ENCODE measurements at regions not wholly inside any gene's neighbourhood (a gene's known extent, or its start where the extent isn't known, plus 50 kb on each side); places are given as distances from the start of the nearest gene placed in this dataset.

- Histone ChIP-seq H3K4ac (ENCODE audit: low read depth, low read length) (no peak overlapping the region), H2AFZ (ENCODE audit: insufficient read depth, low read length, poor library complexity) (no peak overlapping the region), H3K79me1 (ENCODE audit: low read length) (no peaks in the 10 kb centered on the region), H2AK5ac (ENCODE audit: low read length) (no peak overlapping the region), H3K9ac (ENCODE audit: low read length) (no peak overlapping the region), H3K18ac (ENCODE audit: low read length) (no peak overlapping the region), H4K8ac (ENCODE audit: low read depth, low read length) (no peak overlapping the region), H4K12ac (ENCODE audit: low read depth, low read length) (no peak overlapping the region), H3K4me2 (ENCODE audit: low read length) (no peak overlapping the region), H3K23ac (ENCODE audit: low read length) (no peak overlapping the region), H3K4me1 (ENCODE audit: control insufficient read depth in 1 of 2, insufficient read depth in 2 of 2, low read length in 2 of 2) (no peaks in the 10 kb centered on the region), H3K14ac (ENCODE audit: low read length) (no peak overlapping the region), H3K27ac (ENCODE audit: low read depth, low read length) (no peak overlapping the region), H3K27me3 (ENCODE audit: insufficient read depth, low read length) (no peaks in the 10 kb centered on the region), H3K36me3 (ENCODE audit: control insufficient read depth in 1 of 2, insufficient read depth in 2 of 2, low read length in 2 of 2) (no peaks in the 10 kb centered on the region), H4K91ac (ENCODE audit: low read depth, low read length) (no peak overlapping the region), H3K79me2 (ENCODE audit: control insufficient read depth, insufficient read depth, low read length, poor library complexity) (no peaks in the 10 kb centered on the region), H3K9me3 (ENCODE audit: insufficient read depth, low read depth, low read length) (no peaks in the 10 kb centered on the region), H2BK120ac (ENCODE audit: insufficient read depth, low read length, poor library complexity) (no peak overlapping the region), H3K4me3 (ENCODE audit: low read depth, low read length) (no peak overlapping the region), H2BK12ac (ENCODE audit: low read length) (no peak overlapping the region), H2BK5ac (ENCODE audit: low read depth, low read length, poor library complexity) (no peak overlapping the region)
- no CpG with 5 or more reads among the region's 2 CpGs for WGBS (ENCODE audit: extremely low coverage, insufficient coverage, insufficient read length)
- DNase-seq, result no peak
These were observed 316.5 kb upstream of the ROBO2 start for GRCh38 chr3:76723366-76723765.

DNA sequence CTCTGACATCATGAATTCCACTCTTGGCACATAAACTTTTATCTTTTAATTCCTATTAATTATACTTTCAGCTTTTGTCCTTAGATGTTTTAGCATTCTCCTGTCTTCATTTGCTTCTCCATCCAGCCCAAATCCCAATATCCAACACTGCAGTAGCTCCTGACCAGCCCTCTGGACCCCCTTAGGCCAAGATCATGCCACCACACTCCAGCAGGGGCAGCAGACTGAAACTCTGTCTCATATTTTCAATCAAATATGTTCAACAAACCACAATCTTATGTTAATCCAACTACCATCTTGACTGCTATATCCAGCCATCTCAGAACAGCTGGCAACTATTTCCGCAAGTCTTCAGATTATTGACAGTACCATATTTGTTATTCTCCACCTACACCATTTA lies 315.8 kb upstream of the ROBO2 start:
- H3K18ac ChIP-seq (ENCODE audit: low read length), result no peak overlapping the region
- no peaks in the 10 kb centered on the region for H3K36me3 ChIP-seq (ENCODE audit: control insufficient read depth in 1 of 2, insufficient read depth in 2 of 2, low read length in 2 of 2)
- H4K12ac ChIP-seq (ENCODE audit: low read depth, low read length), result no peak overlapping the region
- H2AK5ac ChIP-seq (ENCODE audit: low read length), result no peak overlapping the region
- no peaks in the 10 kb centered on the region for H3K79me2 ChIP-seq (ENCODE audit: control insufficient read depth, insufficient read depth, low read length, poor library complexity)
- H3K27ac ChIP-seq (ENCODE audit: low read depth, low read length), result no peak overlapping the region
- H4K91ac ChIP-seq (ENCODE audit: low read depth, low read length), result no peak overlapping the region
- DNase-seq, result no peak
- H2BK5ac ChIP-seq (ENCODE audit: low read depth, low read length, poor library complexity), result no peak overlapping the region
- no peak overlapping the region for H4K8ac ChIP-seq (ENCODE audit: low read depth, low read length)
- no peak overlapping the region for H3K4ac ChIP-seq (ENCODE audit: low read depth, low read length)
- no peak overlapping the region for H3K14ac ChIP-seq (ENCODE audit: low read length)
- H3K4me3 ChIP-seq (ENCODE audit: low read depth, low read length), result no peak overlapping the region
- WGBS (ENCODE audit: extremely low coverage, insufficient coverage, insufficient read length), result no CpG with 5 or more reads among the region's 1 CpG
- H3K9ac ChIP-seq (ENCODE audit: low read length), result no peak overlapping the region
- no peak overlapping the region for H3K23ac ChIP-seq (ENCODE audit: low read length)
- no peaks in the 10 kb centered on the region for H3K4me1 ChIP-seq (ENCODE audit: control insufficient read depth in 1 of 2, insufficient read depth in 2 of 2, low read length in 2 of 2)
- no peaks in the 10 kb centered on the region for H3K27me3 ChIP-seq (ENCODE audit: insufficient read depth, low read length)
- H2AFZ ChIP-seq (ENCODE audit: insufficient read depth, low read length, poor library complexity), result no peak overlapping the region
- H3K79me1 ChIP-seq (ENCODE audit: low read length), result no peaks in the 10 kb centered on the region
- H3K9me3 ChIP-seq (ENCODE audit: insufficient read depth, low read depth, low read length), result no peaks in the 10 kb centered on the region
- H2BK120ac ChIP-seq (ENCODE audit: insufficient read depth, low read length, poor library complexity), result no peak overlapping the region
- no peak overlapping the region for H3K4me2 ChIP-seq (ENCODE audit: low read length)
- H2BK12ac ChIP-seq (ENCODE audit: low read length), result no peak overlapping the region

DNA sequence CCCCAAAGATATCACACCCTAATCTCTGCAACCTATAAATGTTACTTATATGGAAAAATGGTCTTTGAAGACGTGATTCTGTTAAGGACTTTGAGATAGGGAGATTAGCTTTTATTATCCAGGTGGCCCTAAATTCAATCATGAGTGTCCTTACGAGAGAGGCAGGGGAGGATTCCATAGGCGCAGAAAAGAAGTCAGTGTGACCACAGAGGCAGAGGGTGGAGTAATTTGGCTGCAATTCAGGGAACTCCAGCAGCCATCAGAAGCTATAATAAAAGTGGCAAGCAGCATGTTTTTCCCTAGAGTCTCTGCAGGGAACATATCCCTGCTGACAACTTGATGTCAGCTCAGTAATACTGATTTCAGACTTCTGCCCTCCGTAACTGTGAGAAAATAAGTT lies 315.2 kb upstream of the ROBO2 start:
- H2AFZ ChIP-seq (ENCODE audit: insufficient read depth, low read length, poor library complexity), result no peak overlapping the region
- H3K9ac ChIP-seq (ENCODE audit: low read length), result no peak overlapping the region
- no CpG with 5 or more reads among the region's 4 CpGs for WGBS (ENCODE audit: extremely low coverage, insufficient coverage, insufficient read length)
- H2AK5ac ChIP-seq (ENCODE audit: low read length), result no peak overlapping the region
- H3K9me3 ChIP-seq (ENCODE audit: insufficient read depth, low read depth, low read length), result no peaks in the 10 kb centered on the region
- H2BK120ac ChIP-seq (ENCODE audit: insufficient read depth, low read length, poor library complexity), result no peak overlapping the region
- no peak overlapping the region for H3K18ac ChIP-seq (ENCODE audit: low read length)
- H3K4me2 ChIP-seq (ENCODE audit: low read length), result no peak overlapping the region
- H3K36me3 ChIP-seq (ENCODE audit: control insufficient read depth in 1 of 2, insufficient read depth in 2 of 2, low read length in 2 of 2), result no peaks in the 10 kb centered on the region
- no peaks in the 10 kb centered on the region for H3K79me2 ChIP-seq (ENCODE audit: control insufficient read depth, insufficient read depth, low read length, poor library complexity)
- no peak overlapping the region for H4K91ac ChIP-seq (ENCODE audit: low read depth, low read length)
- H3K4me1 ChIP-seq (ENCODE audit: control insufficient read depth in 1 of 2, insufficient read depth in 2 of 2, low read length in 2 of 2), result no peaks in the 10 kb centered on the region
- no peak overlapping the region for H4K8ac ChIP-seq (ENCODE audit: low read depth, low read length)
- no peak overlapping the region for H3K4me3 ChIP-seq (ENCODE audit: low read depth, low read length)
- no peaks in the 10 kb centered on the region for H3K27me3 ChIP-seq (ENCODE audit: insufficient read depth, low read length)
- no peak overlapping the region for H2BK12ac ChIP-seq (ENCODE audit: low read length)
- H3K27ac ChIP-seq (ENCODE audit: low read depth, low read length), result no peak overlapping the region
- no peaks in the 10 kb centered on the region for H3K79me1 ChIP-seq (ENCODE audit: low read length)
- no peak for DNase-seq
- no peak overlapping the region for H3K14ac ChIP-seq (ENCODE audit: low read length)
- H2BK5ac ChIP-seq (ENCODE audit: low read depth, low read length, poor library complexity), result no peak overlapping the region
- H3K23ac ChIP-seq (ENCODE audit: low read length), result no peak overlapping the region
- no peak overlapping the region for H4K12ac ChIP-seq (ENCODE audit: low read depth, low read length)
- H3K4ac ChIP-seq (ENCODE audit: low read depth, low read length), result no peak overlapping the region

DNA sequence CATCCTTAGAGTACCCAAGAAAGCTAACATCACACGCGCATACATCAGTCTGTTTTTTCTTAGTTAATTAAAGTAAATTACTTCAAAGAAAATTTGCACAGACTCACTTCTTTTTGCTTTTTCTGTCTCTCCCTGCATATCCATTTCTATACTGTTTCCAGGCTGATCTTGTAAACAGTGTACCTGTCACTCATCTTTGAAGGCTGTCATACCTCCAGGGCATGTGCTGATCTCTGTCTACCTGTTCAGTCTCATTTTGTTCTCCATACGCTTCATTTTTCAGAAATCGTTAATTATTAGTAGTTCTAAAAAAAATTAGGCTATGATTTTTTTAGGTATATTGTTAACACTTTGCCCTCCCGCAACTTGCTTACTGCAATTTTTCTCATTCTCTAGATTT lies 313.9 kb upstream of the ROBO2 start:
- Histone ChIP-seq H3K27me3 (ENCODE audit: insufficient read depth, low read length) (no peaks in the 10 kb centered on the region), H4K91ac (ENCODE audit: low read depth, low read length) (no peak overlapping the region), H4K12ac (ENCODE audit: low read depth, low read length) (no peak overlapping the region), H3K4me3 (ENCODE audit: low read depth, low read length) (no peak overlapping the region), H3K27ac (ENCODE audit: low read depth, low read length) (no peak overlapping the region), H3K4me2 (ENCODE audit: low read length) (no peak overlapping the region), H3K36me3 (ENCODE audit: control insufficient read depth in 1 of 2, insufficient read depth in 2 of 2, low read length in 2 of 2) (no peaks in the 10 kb centered on the region), H3K14ac (ENCODE audit: low read length) (no peak overlapping the region), H3K79me2 (ENCODE audit: control insufficient read depth, insufficient read depth, low read length, poor library complexity) (no peaks in the 10 kb centered on the region), H4K8ac (ENCODE audit: low read depth, low read length) (no peak overlapping the region), H3K23ac (ENCODE audit: low read length) (no peak overlapping the region), H2BK12ac (ENCODE audit: low read length) (no peak overlapping the region), H3K79me1 (ENCODE audit: low read length) (no peaks in the 10 kb centered on the region), H2BK120ac (ENCODE audit: insufficient read depth, low read length, poor library complexity) (no peak overlapping the region), H3K18ac (ENCODE audit: low read length) (no peak overlapping the region), H2BK5ac (ENCODE audit: low read depth, low read length, poor library complexity) (no peak overlapping the region), H2AK5ac (ENCODE audit: low read length) (no peak overlapping the region), H3K4ac (ENCODE audit: low read depth, low read length) (no peak overlapping the region), H3K9ac (ENCODE audit: low read length) (no peak overlapping the region), H3K9me3 (ENCODE audit: insufficient read depth, low read depth, low read length) (no peaks in the 10 kb centered on the region), H3K4me1 (ENCODE audit: control insufficient read depth in 1 of 2, insufficient read depth in 2 of 2, low read length in 2 of 2) (no peaks in the 10 kb centered on the region), H2AFZ (ENCODE audit: insufficient read depth, low read length, poor library complexity) (no peak overlapping the region)
- no CpG with 5 or more reads among the region's 5 CpGs for WGBS (ENCODE audit: extremely low coverage, insufficient coverage, insufficient read length)
- no peak for DNase-seq
